ENCODE measurements at regions not wholly inside any gene's neighbourhood (a gene's known extent, or its start where the extent isn't known, plus 50 kb on each side); places are given as distances from the start of the nearest gene placed in this dataset.

DNA sequence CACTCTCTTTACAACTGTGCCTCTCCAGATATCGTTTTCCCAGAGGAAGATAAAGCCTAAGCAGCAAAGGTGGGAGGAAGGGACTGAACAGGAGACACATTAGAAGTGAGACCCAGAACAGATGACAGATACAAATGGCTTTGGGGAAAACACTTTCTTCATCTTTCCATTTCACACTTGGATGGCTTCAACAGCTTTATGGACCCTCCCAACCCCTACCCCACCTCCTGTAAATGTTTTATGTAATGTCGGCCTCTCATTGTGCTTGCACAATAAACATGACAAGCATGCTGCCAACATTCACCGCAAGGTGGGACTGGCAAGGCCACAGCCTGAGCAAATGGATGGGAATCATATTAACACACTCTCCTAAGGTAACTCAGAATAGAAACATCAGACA, 1088.6 kb downstream of the TUSC7 start:
- TF ChIP-seq, protein P1, sequence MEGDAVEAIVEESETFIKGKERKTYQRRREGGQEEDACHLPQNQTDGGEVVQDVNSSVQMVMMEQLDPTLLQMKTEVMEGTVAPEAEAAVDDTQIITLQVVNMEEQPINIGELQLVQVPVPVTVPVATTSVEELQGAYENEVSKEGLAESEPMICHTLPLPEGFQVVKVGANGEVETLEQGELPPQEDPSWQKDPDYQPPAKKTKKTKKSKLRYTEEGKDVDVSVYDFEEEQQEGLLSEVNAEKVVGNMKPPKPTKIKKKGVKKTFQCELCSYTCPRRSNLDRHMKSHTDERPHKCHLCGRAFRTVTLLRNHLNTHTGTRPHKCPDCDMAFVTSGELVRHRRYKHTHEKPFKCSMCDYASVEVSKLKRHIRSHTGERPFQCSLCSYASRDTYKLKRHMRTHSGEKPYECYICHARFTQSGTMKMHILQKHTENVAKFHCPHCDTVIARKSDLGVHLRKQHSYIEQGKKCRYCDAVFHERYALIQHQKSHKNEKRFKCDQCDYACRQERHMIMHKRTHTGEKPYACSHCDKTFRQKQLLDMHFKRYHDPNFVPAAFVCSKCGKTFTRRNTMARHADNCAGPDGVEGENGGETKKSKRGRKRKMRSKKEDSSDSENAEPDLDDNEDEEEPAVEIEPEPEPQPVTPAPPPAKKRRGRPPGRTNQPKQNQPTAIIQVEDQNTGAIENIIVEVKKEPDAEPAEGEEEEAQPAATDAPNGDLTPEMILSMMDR (IDR thresholded peaks at IDR 0.05 in 4 of 5, conservative IDR thresholded peaks at IDR 0.05 in 1 of 5), result no peak
- TF ChIP-seq POLR2A (IDR thresholded peaks at IDR 0.05), result no peak

Data from gastrocnemius medialis (tissue), 4 donors.